Sigmoid colon (tissue), 6 donors: ENCODE measurements at regions not wholly inside any gene's neighbourhood (a gene's known extent, or its start where the extent isn't known, plus 50 kb on each side); places are given as distances from the start of the nearest gene placed in this dataset.
"Not testable (repeated sequence)": the region's sequence is repeated elsewhere in the genome, so short reads cannot be mapped to it uniquely, and the experiment has no call there.

Source experiments
- DNase-seq: peaks from one replicate; pipeline ENCODE4 v3.0.0-alpha.2; 2019
- H3K27ac ChIP-seq, 4 donors: fragments of 200-600 bp; sonication (generic); one replicate each; pipeline ENCODE4 v1.5.1; 2016 to 2019; ENCODE audit warnings: mild to moderate bottlenecking in 1 of 4
- H3K27me3 ChIP-seq, 3 donors: fragments of 200-600 bp; sonication (generic); one replicate each; pipeline ENCODE4 v1.5.1; 2019; ENCODE audit warnings: mild to moderate bottlenecking in 1 of 3
- H3K36me3 ChIP-seq, 4 donors: fragments of 200-600 bp; sonication (generic); one replicate each; pipeline ENCODE4 v1.5.1; 2016 to 2019
- H3K4me1 ChIP-seq, 4 donors: fragments of 200-600 bp; sonication (generic); one replicate each; pipeline ENCODE4 v1.5.1; 2017 to 2019
- H3K4me3 ChIP-seq, 4 donors: fragments of 200-600 bp; sonication (generic); one replicate each; pipeline ENCODE4 v1.5.1; 2017 to 2019; ENCODE audit warnings: mild to moderate bottlenecking in 2 of 4, moderate library complexity in 1 of 4
- H3K9me3 ChIP-seq, 4 donors: fragments of 200-600 bp in 3 of 4; sonication (generic) in 3 of 4; one replicate each; pipeline versions ENCODE4 v1.5.1 to v1.6.1; 2013 to 2019
- CTCF ChIP-seq, 4 experiments: fragments of 450-650 bp in 3 of 4; fragments of 200-600 bp in 1 of 4; IDR thresholded peaks; one replicate each; pipeline ENCODE4 v1.5.1; 2016 to 2019; ENCODE audit warnings: antibody characterized with exemption in 4 of 4, mild to moderate bottlenecking in 3 of 4, moderate library complexity in 2 of 4
- EP300 ChIP-seq, 4 donors: sonication (generic); formaldehyde crosslinking; IDR thresholded peaks; one replicate each; pipeline ENCODE4 v1.6.1; 2017; ENCODE audit warnings: antibody characterized with exemption in 4 of 4
- POLR2A ChIP-seq, 2 donors: fragments of 450-650 bp; IDR thresholded peaks; one replicate each; pipeline ENCODE4 v1.6.1; 2016; ENCODE audit warnings: antibody characterized with exemption in 2 of 2, mild to moderate bottlenecking in 2 of 2, moderate library complexity in 2 of 2
- POLR2AphosphoS5 ChIP-seq, 4 donors: sonication (generic); formaldehyde crosslinking; IDR thresholded peaks; one replicate each; pipeline ENCODE4 v1.6.1; 2017; ENCODE audit warnings: antibody characterized with exemption in 4 of 4
- WGBS, 2 donors: extraction: QIAGEN DNeasy Blood & Tissue Kit; methylation state at CpG; one replicate each; pipeline ENCODE4 v1.1.7; 2013; 5-methylcytosine and 5-hydroxymethylcytosine counted together
- intact Hi-C: fragments of 100-400 bp; cut with DNase I; formaldehyde crosslinking; loops from one replicate; pipeline ENCODE4 v1.15.1; 2023
- donor health status: healthy with polysubstance abuse.
- donor health status: healthy.

DNA sequence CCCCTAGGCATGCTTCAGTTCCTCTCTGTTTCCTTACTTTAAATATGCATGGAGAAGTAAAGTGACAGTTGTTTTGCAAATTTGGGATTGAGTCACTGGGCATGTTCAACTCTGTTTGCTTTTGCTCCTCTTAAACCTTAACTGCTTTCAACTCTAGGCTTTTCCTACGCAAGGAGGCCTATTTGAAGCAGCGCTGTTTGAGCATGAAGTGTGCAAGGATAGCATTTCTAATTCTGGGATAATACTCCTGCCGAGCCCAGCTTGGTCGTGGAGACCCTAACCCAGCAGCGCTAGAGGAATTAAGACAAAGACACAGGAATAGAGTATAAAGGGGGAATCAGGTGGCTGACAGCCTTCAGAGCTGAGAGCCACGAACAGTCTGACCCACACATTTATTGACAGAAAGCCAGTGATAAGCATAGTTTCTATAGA, 803.4 kb upstream of the CDH10 start:
- WGBS, 2 donors: 32 to 60% methylated on average over 6 of the region's 6 CpGs
- intact Hi-C loops: no loop called here
- Histone ChIP-seq H3K4me3 (no peak overlapping the region), H3K4me1 (no peaks in the 10 kb centered on the region), H3K9me3 (no peaks in the 10 kb centered on the region), H3K27ac (no peak overlapping the region), H3K27me3 (no peaks in the 10 kb centered on the region), H3K36me3 (no peaks in the 10 kb centered on the region)
- no peak for DNase-seq
- no peak for TF ChIP-seq POLR2A (IDR thresholded peaks at IDR 0.05)
- no peak for TF ChIP-seq EP300 (IDR thresholded peaks at IDR 0.05)
- TF ChIP-seq POLR2AphosphoS5 (IDR thresholded peaks at IDR 0.05): no peak
- no peak for TF ChIP-seq CTCF (IDR thresholded peaks at IDR 0.05)

DNA sequence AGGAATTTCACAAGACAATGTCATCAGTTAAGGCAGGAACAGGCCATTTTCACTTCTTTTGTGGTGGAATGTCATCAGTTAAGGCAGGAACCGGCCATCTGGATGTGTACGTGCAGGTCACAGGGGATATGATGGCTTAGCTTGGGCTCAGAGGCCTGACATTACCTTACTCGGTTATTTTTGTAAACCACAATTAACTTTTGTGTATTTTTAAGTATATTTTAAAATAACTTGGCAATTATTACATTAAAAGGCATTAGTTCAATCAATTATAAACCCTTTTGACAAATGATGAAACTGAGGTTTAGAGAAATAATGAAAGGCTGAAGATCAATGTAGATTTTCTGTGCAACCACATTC, 801.3 kb upstream of the CDH10 start:
- intact Hi-C loops: not testable (repeated sequence)

DNA sequence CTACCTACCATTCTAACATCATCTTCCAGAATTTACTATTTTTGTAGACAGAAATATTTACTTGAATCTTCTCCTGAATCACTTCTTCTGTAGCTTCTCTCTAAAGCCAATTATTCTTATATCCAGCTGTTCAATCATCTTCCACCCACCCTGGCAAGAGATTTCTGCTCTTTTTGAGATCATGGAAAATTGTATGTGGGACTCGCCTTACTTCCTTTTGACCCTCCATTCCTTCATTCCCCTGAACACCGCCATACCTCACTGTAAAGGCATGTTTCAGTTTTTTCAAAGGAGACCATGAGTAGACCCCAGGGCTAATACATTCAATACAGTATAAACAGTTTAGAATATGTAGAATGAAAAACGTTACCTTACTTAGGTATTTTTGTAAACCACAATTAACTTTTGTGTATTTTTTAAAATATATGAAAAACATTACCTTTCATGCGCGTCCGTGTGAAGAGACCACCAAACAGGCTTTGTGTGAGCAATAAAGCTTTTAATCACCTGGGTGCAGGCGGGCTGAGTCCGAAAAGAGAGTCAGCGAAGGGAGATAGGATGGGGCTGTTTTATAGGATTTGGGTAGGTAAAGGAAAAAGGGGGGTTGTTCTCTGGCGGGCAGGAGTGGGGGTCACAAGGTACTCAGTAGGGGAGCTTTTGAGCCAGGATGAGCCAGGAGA, 800.7 kb upstream of the CDH10 start:
- DNase-seq, H3K4me1 ChIP-seq, H3K36me3 ChIP-seq, intact Hi-C loops, H3K9me3 ChIP-seq, H3K27ac ChIP-seq, H3K4me3 ChIP-seq, H3K27me3 ChIP-seq: not testable (repeated sequence)
- 81 to 85% methylated on average over 10 of the region's 10 CpGs for WGBS, 2 donors

More for the DNA sequence above, 801.3 kb upstream of the CDH10 start:
- H3K27ac ChIP-seq, H3K9me3 ChIP-seq, H3K27me3 ChIP-seq, H3K36me3 ChIP-seq, H3K4me1 ChIP-seq, H3K4me3 ChIP-seq, DNase-seq: not testable (repeated sequence)
- WGBS, 2 donors: 56 to 70% methylated on average over 3 of the region's 3 CpGs

GRCh38 chr5:25444697-25445096, 799.9 kb upstream of the CDH10 start:
- TF ChIP-seq POLR2AphosphoS5 (IDR thresholded peaks at IDR 0.05): no peak
- TF ChIP-seq CTCF (IDR thresholded peaks at IDR 0.05): no peak
- no peak for TF ChIP-seq POLR2A (IDR thresholded peaks at IDR 0.05)
- TF ChIP-seq EP300 (IDR thresholded peaks at IDR 0.05): no peak
- no peaks in the 10 kb centered on the region for H3K4me1 ChIP-seq
- no peaks in the 10 kb centered on the region for H3K9me3 ChIP-seq
- no peak overlapping the region for H3K4me3 ChIP-seq
- intact Hi-C loops: no loop called here
- no peak for DNase-seq
- 63 to 74% methylated on average over 2 of the region's 2 CpGs for WGBS, 2 donors
- H3K36me3 ChIP-seq: no peaks in the 10 kb centered on the region
- no peaks in the 10 kb centered on the region for H3K27me3 ChIP-seq
- no peak overlapping the region for H3K27ac ChIP-seq

DNA sequence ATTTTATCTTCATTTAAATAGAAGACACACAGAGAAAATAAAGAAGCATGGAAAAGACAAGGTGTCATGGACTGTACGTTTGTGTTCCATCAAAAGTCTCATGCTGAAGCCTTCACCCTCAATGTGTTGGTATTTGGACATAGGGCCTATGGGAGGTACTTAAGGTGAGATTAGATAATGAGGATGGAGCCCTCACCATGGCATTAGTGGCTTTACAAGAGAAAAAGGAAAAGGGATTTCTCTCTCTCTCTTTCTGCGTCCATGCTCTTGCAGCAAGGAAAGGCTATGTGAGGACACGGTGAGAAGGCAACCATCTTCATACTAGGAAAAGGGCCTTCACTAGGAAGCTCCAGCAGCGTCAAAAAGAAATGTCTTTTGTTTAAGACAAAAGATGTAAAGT, 797.0 kb upstream of the CDH10 start:
- no peak for TF ChIP-seq CTCF (IDR thresholded peaks at IDR 0.05)
- TF ChIP-seq POLR2AphosphoS5 (IDR thresholded peaks at IDR 0.05): no peak
- no peak for TF ChIP-seq POLR2A (IDR thresholded peaks at IDR 0.05)
- TF ChIP-seq EP300 (IDR thresholded peaks at IDR 0.05): no peak
- 71 to 77% methylated on average over 4 of the region's 4 CpGs for WGBS, 2 donors
- intact Hi-C loops: no loop called here

DNA sequence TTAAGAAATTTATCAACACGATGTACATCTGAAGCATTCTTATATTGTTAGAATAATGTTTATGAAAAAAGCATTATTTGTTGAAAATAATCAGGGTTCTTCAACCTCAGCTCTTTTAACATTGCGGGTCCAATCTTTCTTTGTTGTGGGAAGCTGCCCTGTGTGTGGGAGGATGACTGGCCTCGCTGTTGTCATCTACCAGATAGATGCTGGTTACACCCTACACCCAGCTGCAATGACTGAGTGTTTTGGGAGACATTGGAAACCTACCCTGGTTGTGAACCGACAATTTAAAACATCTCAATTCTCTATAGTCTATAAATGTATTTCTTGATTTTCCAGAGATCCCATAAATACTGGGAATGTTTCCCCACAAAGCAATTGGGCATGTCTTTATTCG, 794.2 kb upstream of the CDH10 start:
- no peaks in the 10 kb centered on the region for H3K27me3 ChIP-seq
- H3K36me3 ChIP-seq: no peaks in the 10 kb centered on the region
- TF ChIP-seq EP300 (IDR thresholded peaks at IDR 0.05) (no peak), CTCF (IDR thresholded peaks at IDR 0.05) (no peak), POLR2A (IDR thresholded peaks at IDR 0.05) (no peak), POLR2AphosphoS5 (IDR thresholded peaks at IDR 0.05) (no peak)
- no peak for DNase-seq
- H3K27ac ChIP-seq: no peak overlapping the region
- H3K4me3 ChIP-seq: no peak overlapping the region
- no peaks in the 10 kb centered on the region for H3K9me3 ChIP-seq
- H3K4me1 ChIP-seq: no peaks in the 10 kb centered on the region
- WGBS, 2 donors: 77 to 87% methylated on average over 5 of the region's 5 CpGs
- intact Hi-C loops: no loop called here

More for the DNA sequence above, 797.0 kb upstream of the CDH10 start:
- H3K27me3 ChIP-seq: no peaks in the 10 kb centered on the region
- H3K27ac ChIP-seq: no peak overlapping the region
- no peak overlapping the region for H3K4me3 ChIP-seq
- no peaks in the 10 kb centered on the region for H3K9me3 ChIP-seq
- no peaks in the 10 kb centered on the region for H3K36me3 ChIP-seq
- no peak for DNase-seq
- no peaks in the 10 kb centered on the region for H3K4me1 ChIP-seq

GRCh38 chr5:25438375-25438774, 793.6 kb upstream of the CDH10 start:
- H3K4me1 ChIP-seq, H3K36me3 ChIP-seq, H3K27ac ChIP-seq, H3K27me3 ChIP-seq, DNase-seq, H3K4me3 ChIP-seq, H3K9me3 ChIP-seq, intact Hi-C loops: not testable (repeated sequence)
- WGBS, 2 donors: 93 to 95% methylated on average over 6 of the region's 6 CpGs
